Pulmonary artery endothelial cell (primary cell): ENCODE measurements at regions not wholly inside any gene's neighbourhood (a gene's known extent, or its start where the extent isn't known, plus 50 kb on each side); places are given as distances from the start of the nearest gene placed in this dataset.
A peak's percentile ranks its signal among the peaks of the same experiment; 100 is the strongest.

Experiments
- DNase-seq: peaks from one replicate; pipeline ENCODE4 v3.0.0-alpha.2; 2011; ENCODE audit warnings: low read depth, low spot score

DNA sequence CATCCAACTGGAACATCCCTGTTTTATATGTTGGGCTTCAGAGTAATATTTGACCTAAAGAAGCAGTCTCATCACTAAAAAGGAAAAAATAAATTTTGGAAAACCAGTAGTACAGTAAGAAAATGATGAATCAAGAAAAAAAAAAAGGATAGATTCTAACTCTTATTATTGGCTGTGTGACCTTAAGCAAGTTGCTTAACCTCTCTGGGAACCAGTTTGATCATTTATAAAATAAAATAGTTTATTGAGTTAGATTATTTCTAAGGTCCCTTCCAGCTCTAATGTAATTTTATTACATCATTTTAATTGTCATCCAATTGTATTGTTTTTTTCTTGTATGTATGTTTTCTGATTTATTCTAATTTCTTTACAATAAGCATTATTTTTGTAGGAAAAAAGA, 127.0 kb downstream of the PRELID2 start:
- DNase-seq: no peak

DNA sequence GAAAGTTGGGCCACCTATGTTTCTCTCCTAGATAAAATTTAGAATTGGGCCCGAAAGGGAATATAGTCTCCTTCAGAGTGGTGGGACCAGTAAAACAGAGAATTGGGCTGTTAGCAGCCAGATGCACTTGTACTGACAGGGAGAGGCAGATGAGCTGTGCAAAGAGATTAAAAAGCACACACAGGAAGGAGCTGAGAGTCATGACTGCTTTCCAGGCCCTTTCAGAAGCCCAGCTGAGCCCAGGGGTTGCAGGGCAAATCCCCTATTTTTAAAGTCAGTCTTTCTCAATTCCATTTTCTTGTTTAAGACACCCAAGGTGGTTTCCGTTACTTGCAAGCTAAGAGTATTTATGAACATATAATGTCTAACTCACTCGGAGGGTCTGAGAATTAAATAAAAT, 130.4 kb downstream of the PRELID2 start:
- DNase-seq: no peak

DNA sequence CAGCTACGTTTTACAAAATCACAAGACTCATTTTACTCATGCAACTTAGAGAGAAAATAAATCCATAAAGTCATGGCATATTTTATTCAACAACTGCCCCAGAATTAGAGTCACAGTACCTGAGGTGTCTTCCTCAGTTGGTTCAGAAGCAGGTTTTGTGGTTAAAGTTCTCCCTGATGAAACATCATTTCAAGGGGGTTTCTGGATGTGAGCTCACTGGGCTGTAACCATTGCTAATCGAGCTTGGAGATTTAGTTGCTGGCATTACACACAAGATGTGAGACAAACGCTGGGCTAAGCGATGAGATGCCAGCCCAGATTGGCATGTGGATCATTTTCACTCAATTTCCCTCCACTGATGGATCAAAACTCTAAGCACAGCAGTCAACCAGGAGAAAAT, 131.3 kb downstream of the PRELID2 start:
- DNase-seq: no peak

DNA sequence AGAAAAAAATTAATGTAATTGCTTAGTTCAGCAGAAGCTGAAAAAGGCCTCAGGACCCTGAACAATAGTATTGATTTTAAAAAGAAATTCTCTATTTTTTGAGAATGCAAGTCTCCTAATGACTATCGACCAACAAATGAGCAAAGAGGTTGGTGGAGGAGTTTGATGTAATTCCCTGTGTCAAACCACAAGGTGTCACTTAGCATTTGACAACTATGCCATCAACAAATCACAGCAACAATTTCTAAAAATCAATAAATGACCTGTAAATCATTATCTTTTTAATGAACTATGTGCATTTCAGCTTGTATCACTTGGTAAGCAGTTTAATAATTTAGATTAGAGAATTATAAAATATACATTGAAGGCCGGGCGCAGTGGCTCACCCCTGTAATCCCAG, 133.7 kb downstream of the PRELID2 start:
- no peak for DNase-seq

DNA sequence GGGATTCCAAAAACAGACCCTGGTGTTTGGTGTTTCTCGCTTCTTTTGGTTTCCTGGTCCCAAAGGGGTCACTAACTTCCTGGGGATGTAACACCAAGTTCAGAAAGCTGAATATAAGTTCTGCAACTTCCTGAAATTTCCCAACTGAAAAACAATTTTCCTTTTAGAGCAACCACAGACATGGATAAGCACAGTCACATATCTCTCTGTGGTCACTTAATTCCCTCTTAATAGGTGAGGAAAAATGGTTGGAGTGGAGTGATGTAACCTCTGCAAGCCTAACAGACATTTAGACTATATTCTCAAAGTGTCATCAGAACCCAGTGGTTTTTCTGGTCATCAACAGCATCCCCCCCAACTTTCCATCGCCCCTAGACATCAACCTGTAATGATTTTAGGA, 135.3 kb downstream of the PRELID2 start:
- DNase-seq: no peak

DNA sequence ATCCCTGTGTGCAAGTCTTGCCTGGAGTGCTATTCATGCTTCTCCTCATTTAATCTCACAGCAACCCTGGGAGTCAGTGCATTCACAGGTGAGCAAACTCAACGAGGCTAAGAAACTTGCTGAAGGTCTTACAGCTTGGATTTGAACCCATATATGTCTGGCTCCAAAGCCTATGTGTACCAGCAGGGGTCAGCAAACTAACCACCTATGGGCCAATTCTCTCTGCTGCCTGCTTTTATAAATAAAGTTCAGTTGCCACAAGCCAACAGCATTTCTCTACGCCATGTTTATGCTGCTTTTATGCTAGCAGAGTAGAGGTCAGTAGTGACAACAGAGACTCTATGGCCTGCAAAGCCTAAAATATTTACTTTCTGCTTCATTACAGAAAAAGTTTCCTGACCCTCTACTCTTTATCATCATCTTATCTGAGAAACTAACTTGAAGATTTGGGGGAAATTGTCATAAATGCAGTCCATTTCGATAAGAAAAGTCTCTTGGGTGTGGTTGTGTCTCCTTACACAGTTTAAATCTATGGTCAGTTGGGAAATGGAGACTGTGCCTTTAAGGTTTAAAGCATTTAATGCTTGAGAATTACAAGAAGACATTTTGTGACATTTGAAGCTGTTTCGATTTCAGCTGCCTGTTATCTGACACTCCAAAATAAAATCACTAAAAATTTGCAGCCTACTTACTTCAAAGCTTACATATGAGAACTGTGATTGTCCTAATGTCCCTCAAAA, 137.7 kb downstream of the PRELID2 start:
- DNase-seq: peak; percentile 17

DNA sequence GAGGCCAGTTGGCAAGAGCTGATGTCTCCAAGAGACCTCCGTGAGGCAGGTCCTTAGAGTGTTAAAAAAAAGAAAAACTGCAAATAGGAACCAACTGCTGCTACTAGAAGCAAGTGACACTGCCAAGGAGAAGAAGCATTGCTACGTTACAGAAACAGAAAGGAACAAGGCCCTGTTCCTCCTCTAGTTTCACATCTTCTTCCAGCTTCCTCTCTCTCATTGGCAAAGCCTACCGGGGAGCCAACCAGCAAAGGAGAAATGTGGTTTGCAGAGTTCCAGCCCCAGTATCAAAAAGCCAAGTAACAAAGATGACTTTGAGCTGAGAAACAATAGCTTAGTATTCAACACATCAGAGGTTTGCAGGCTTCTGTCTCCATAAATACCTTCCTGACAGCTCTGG, 145.9 kb downstream of the PRELID2 start:
- no peak for DNase-seq

DNA sequence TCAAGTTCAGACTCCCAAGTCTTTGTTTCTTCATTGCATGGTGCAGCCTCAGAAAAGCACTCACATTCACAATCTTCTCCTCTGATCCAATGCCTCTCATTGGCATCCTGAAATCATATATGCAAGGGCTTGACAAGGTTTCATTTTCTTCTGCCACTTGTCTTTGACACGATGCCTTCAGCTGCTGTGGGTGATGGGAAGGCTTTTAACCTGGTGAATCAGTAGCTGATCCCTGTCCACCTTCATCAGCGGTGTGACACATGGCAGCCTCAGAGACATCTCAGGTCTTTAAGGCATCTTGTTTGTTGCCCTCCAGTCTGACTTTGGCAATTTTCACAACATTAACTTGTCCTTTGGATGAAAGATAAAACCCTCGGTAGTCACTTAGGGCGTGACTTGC, 147.2 kb downstream of the PRELID2 start:
- DNase-seq: no peak

DNA sequence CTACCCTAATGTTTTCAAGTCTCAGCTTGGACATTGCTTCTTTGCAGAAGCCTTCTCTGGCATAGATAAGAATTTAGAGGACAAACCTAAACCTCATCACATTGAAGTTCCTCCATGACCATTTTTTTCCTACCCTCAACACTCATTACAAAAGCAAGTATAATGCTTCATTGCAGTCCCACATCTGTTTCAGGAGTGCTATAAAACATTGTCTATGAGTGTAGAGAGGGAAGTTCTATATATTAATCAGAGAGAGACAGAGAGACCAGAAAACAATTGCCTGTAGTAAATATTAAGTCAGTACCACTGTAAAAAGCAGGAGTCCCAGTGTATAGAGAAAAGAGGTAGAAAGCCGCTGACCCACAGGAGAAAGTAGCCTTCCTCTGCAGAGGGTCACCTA, 149.7 kb downstream of the PRELID2 start:
- no peak for DNase-seq

DNA sequence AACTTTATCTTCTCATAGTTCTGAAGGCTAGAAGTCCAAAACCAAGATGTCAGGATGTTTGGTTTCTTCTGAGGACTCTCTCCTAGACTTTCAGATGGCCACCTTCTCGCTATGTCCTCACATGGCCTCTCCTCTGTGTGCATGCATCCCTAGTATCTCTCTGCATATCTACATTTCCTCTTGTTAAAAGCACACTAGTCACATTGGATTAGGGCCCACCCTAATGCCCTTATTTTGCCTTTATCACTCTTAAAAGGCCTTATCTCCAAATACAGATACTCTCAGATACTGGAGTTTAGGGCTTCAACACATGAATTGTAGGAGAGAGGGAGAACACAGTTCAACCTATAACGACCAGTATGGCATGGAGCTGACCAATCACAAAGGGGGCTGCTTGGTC, 151.7 kb downstream of the PRELID2 start:
- no peak for DNase-seq

DNA sequence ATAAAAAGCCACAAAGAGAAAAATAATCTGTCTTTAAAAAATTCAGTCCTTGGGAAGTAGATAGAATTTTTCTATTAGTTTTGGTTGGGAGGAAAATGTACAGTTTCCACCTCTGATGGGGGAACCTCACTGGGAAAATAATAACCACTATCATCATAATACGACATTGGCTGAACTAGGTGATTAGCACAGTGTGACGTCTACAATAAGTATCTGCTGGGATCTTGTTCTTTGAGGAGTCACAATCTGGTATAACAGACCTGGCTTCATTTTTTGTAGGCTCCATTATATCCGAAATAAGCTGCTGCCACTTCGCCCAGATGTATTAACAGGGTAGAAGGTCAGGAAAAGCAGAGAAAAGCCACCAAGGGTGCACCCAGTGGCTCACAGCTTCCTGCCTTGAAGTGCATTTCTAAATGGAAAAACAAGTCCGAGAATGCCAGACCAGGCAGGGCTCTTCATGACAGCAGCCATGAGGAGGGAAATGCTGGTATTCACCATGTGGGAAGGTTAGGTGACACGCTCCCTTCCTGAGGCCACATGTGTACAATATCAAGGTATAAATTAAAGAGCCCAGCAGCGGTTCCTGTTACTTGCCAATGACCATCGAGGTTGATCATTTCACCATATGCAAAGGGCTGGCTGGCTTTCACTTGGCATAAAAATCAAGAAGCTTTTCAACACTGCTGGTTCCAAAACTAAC, 152.8 kb downstream of the PRELID2 start:
- DNase-seq: no peak

DNA sequence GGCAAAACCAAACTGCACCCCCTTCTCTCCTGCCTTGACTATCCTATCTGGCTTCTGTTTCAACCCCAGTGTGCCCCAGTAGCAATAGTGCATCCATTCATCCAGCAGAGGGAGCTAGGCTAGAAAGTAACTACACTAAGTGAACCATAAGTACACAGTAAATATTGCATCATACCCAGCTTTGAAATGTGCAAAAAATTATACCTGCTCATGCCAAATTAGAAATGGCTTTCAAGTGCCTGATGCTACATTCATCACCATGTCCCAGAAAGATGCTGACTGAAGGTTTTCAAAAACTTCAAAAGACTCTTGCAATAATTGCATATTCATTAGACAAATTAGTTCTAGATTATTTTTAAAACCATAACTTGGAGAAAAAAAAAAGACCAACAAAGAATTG, 153.5 kb downstream of the PRELID2 start:
- DNase-seq: peak; percentile 17

DNA sequence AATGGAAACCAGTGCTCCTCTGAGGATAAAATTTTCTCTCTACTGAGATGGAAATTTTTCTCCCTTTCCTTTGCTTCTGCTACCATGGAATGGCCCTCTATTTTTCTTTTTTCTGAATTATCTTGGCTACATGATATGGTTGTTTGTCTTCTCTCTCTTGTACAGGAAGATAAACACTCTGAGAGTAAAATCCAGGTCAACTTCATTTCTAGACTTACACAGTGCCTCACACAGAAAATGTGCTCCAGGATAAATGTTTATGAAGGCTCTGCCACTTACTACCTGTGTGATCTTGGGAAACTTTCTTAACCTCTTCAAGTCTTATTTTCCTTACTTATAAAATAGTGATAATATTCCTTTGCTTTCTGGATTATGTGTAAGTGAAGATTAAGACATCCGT, 153.9 kb downstream of the PRELID2 start:
- DNase-seq: no peak

DNA sequence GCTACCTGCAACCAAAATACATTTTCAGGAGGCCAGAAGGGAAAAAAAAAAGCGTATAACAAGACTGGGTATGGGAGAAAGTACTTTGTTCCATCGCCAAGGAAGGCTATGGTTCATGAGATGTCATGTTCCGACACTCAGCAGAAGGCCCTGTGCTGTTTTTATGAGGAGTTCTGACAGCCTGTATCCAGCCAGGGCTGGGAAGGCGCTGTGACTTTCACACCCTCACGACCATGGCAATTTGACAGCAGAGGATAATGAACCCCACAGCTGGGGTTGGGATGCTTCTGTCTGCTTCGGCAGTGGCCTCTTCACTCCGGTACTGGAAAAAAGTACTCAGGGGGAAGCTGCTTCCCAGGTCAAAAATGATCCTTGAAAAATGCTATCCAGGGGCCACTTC, 154.4 kb downstream of the PRELID2 start:
- DNase-seq: no peak

DNA sequence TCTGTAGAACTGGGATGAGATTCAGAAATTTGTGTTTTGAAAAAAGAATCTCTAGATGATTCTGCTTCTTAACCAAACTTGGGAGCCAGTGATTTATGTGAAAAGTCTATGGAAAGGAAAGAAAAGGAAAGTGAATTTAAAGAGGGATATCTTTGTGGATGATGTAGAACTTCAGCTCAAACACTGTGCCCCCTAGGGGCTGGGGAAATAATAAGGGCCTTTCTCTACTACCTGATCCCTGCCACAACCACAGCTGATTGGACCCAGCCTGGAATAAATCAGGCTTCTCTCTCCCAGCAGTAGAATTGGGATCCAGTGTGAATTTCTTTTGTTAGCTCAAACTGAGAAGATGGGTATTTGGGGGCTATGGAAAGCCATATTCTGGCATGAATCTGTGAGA, 155.0 kb downstream of the PRELID2 start:
- DNase-seq: no peak

DNA sequence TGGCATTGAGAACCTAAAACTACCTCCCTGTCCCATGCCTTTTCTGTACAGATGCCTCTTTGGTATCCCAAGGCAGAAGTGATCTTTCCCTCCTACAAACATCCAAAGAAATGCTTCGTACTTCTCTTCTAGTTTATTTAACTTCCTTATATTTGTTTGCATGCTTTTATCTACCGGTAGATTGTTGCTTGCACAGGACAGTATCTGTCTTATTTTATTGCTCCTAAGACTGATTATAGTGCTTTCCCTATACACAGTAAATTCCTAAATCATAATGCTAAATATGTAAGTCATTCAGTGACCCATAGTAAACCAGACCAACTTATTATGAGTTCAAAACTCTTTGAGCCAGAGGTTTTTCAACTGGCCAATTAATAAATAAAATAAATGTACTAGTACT, 156.9 kb downstream of the PRELID2 start:
- no peak for DNase-seq

DNA sequence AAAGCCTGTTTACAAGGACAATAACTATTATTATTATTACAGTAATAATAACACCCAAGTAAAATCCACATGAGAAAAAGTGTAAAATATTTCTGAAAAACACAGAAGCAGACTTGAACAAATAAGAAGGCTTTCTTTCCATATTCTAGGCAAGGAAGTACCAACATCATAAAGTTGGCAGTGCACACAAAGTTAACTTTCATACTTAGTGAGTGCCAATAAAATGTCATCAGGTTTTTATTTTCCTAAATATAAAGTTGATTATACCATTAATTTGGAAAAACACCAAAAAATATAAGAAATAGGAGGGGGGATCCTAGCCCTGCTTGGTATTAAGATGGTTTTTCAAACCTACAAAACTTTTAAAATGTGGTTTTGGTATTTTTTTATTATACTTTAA, 161.4 kb downstream of the PRELID2 start:
- no peak for DNase-seq

DNA sequence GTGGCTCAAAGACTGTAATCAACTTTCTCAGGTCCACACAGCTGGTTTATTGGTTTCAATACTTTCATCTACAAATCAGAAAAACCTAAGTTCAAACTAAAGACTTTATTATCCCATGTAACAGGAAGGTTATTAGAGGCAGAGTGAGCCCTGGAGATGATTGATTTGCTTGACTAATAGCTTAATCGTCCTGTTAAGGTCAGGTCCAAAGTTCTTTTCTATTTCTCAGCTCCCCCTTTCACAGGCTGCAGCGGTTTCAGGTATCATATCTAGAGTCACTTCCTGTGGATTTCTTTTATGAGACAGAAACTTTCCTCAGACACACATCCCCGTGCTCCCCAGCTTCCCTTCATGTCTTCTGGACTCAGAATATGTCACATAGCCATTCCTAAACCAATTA, 166.4 kb downstream of the PRELID2 start:
- no peak for DNase-seq

DNA sequence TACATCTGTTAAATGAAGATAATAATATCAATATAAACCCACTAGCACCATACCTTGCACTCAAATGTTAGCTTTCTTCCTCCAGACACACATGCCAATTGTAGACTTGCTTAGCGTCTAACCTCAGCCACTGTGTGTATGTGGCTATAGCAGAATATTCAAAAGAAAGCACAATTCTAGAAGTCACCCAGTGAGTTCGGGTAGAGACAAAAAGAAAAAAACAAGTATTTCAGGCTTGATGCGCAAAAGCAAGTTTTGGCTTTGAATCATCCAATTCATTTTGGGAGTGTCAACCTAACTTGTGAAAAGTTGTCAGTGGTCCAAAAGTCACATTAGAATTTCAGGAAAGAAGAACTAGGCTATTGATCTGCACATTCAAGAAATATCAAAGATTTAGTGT, 167.4 kb downstream of the PRELID2 start:
- DNase-seq: no peak

DNA sequence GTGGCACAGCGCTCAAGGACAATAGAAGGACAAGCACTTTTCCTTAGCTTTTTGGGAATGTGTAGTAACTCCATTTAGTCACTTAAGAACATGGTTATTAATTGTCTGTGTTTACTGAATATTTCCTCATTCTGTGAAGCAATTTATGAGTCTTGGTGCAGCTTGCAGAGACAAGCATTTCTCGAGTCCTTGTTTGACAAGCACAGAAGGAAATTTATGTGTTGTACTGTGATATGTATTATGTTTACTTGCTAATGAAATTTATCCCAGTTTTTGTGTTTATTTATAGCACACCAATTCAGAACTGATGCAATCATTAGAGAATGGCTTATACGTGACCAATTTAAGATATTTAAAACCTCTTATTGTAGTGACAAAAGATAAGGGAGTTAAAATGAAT, 168.6 kb downstream of the PRELID2 start:
- DNase-seq: no peak

DNA sequence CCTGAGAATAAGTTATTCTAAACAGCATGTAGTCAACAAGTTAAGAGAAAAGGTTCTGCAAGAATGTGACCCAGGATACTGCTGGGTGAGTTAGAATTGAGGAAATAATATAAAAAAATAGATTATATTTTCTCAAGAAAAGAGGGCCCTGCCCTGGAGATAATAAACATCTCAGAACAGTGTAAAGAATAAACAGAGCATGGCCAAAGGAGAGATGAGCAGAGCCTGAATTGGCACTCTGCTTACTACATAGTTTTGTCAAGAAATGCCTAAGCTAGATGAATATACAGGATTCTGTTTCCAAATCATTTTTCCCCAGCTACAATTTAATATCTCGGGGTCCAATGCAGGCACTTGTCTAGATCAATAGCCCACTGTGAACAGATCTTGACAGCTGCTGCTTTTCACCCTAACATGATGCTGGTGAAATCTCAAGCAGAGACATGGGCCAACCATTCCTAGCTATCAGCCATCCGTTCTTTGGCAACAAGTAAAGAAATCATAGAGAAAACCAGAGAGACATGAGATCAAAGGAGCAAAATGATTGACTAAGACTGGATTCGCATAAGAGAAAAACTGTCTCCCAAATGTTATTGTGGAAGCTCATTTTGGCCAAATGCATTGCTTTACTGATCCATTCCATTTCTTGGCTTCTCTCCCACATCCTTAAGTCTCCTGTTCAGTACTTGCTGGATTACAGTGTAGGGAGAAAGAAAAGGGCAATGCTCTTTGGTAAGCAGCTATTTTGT, 173.2 kb downstream of the PRELID2 start:
- DNase-seq: no peak

DNA sequence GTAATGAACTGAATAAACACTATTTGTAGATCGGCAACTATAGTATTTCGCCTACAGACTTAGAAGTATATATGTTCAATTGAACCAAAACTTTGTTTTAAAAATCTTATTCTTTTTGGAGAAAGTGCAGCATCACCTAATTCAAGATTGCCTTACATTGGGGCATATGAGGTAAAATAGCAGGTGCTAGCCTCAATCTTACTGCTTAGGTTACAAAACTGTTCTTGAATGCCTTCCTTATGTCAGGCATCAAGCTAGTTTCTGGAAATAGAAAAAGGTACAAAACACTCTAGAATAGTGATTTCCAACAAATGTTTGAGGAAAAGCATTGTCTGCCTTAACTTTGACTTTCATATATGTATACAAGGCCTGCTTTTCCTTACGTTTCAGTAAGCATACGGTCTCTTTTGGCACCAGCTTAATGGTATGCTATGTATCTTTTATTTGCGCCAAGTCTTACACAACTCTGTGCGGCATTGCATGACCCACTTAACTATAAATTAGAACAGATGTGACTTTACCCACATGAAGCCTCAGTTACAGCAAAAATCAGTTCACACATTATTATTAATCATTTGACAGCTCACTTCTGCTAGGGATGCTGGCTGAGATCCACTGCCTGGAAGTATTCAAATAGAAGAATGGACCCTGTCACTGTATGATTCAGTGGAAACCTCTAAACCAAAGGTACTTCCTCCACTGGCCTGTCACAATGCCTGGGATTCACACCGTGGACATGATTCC, 174.1 kb downstream of the PRELID2 start:
- no peak for DNase-seq
